HCT116 (cell line): ENCODE measurements at regions not wholly inside any gene's neighbourhood (a gene's known extent, or its start where the extent isn't known, plus 50 kb on each side); places are given as distances from the start of the nearest gene placed in this dataset.

Source experiments
- ATAC-seq: fragments of 200-7000 bp; cut with Tn5 transposase; 2 replicates; pipeline ENCODE4 v1.9.1; 2020; ENCODE audit warnings: mild to moderate bottlenecking, moderate library complexity
- BruUV-seq: library from RNA; stranded (reverse); fragments of 400-500 nt; replicated peaks from 2 replicates; lab custom pipeline; 2021; lab: Mats Ljungman, UMichigan
- CTCF ChIA-PET: fragments of 300-600 bp; sonication (Branson Sonifier 250); formaldehyde crosslinking; loops from one replicate; lab custom pipeline; 2021; ENCODE audit warnings: antibody characterized with exemption; lab: Charles Lee
- POLR2A ChIA-PET: fragments of 300-600, 350-600 bp; sonication (Branson Sonifier 250); formaldehyde crosslinking; loops from one replicate; lab custom pipeline; 2021; ENCODE audit warnings: antibody characterized with exemption; lab: Charles Lee
- RAD21 ChIA-PET, 2 experiments: fragments of 300-600 bp; sonication (Branson Sonifier 250); formaldehyde crosslinking; loops; one replicate each; lab custom pipeline; 2023; ENCODE audit warnings: low total read pairs in 2 of 2; ENCODE audit not compliant: uncharacterized antibody in 2 of 2, unreplicated experiment in 2 of 2, low non-redundant PET in 1 of 2; lab: Charles Lee
- DNase-seq: peaks from one replicate; pipeline ENCODE4 v3.0.0-alpha.2; 2010; ENCODE audit warnings: low read depth, low spot score
- H2AFZ ChIP-seq: fragments of 200-600 bp; shearing (Covaris generic), sonication (generic); 2 replicates; pipeline ENCODE4 v1.6.1; 2017; ENCODE audit warnings: low read depth, mixed run types, mixed read lengths, antibody characterized with exemption, low read length; ENCODE audit not compliant: poor library complexity, severe bottlenecking
- H3K27ac ChIP-seq: 2 replicates; pipeline ENCODE4 v1.5.1; 2012; ENCODE audit warnings: low read depth, low read length
- H3K27me3 ChIP-seq: fragments of 200-600 bp; sonication (generic); 2 replicates; pipeline ENCODE4 v1.6.1; 2016; ENCODE audit warnings: mixed run types, low read length, mixed read lengths; ENCODE audit not compliant: insufficient read depth
- H3K36me3 ChIP-seq, 2 experiments: fragments of 200-500 bp in 1 of 2; fragments of 200-600 bp in 1 of 2; sonication (Bioruptor generic) in 1 of 2; sonication (generic) in 1 of 2; 2 replicates each; pipeline versions ENCODE4 v1.5.1 to v1.6.1; 2014 to 2016; ENCODE audit warnings: low read length in 2 of 2, inconsistent platforms in 1 of 2, mixed read lengths in 1 of 2, mixed run types in 1 of 2; ENCODE audit not compliant: insufficient read depth in 2 of 2, control insufficient read depth in 1 of 2
- H3K4me1 ChIP-seq, 2 experiments: fragments of 200-600 bp in 1 of 2; sonication (generic) in 1 of 2; 2 replicates each; pipeline versions ENCODE4 v1.5.1 to v1.6.1; 2012 to 2017; ENCODE audit warnings: low read length in 2 of 2, inconsistent platforms in 1 of 2, mild to moderate bottlenecking in 1 of 2, mixed read lengths in 1 of 2, mixed run types in 1 of 2, moderate library complexity in 1 of 2; ENCODE audit not compliant: insufficient read depth in 2 of 2, control insufficient read depth in 1 of 2
- H3K4me2 ChIP-seq: fragments of 200-600 bp; sonication (generic); 2 replicates; pipeline ENCODE4 v1.6.1; 2017; ENCODE audit warnings: mixed run types, low read length, mixed read lengths
- H3K4me3 ChIP-seq, 2 experiments: fragments of 200-600 bp in 1 of 2; sonication (generic) in 1 of 2; replicated peaks in 1 of 2; 2 replicates each; pipeline ENCODE4 v1.5.1; 2011 to 2016; ENCODE audit warnings: low read length in 2 of 2, control low read depth in 1 of 2, low read depth in 1 of 2, mild to moderate bottlenecking in 1 of 2, mixed read lengths in 1 of 2, mixed run types in 1 of 2
- H3K79me2 ChIP-seq: fragments of 200-600 bp; sonication (generic); 2 replicates; pipeline ENCODE4 v1.6.1; 2017; ENCODE audit warnings: mild to moderate bottlenecking, mixed run types, low read length, moderate library complexity, mixed read lengths; ENCODE audit not compliant: insufficient read depth
- H3K9ac ChIP-seq: fragments of 200-600 bp; sonication (generic); 2 replicates; pipeline ENCODE4 v1.6.1; 2016; ENCODE audit warnings: low read length, mixed read lengths
- H3K9me2 ChIP-seq: fragments of 200-600 bp; sonication (generic), shearing (Covaris generic); 2 replicates; pipeline ENCODE4 v1.6.1; 2017; ENCODE audit warnings: mixed run types, mild to moderate bottlenecking, moderate library complexity; ENCODE audit not compliant: insufficient read depth
- H3K9me3 ChIP-seq, 2 experiments: fragments of 200-500 bp in 1 of 2; fragments of 200-600 bp in 1 of 2; sonication (Bioruptor generic) in 1 of 2; sonication (generic) in 1 of 2; 2 replicates each; pipeline ENCODE4 v1.6.1; 2014 to 2017; ENCODE audit warnings: low read length in 2 of 2, mixed read lengths in 2 of 2, inconsistent platforms in 1 of 2, low read depth in 1 of 2, mild to moderate bottlenecking in 1 of 2, mixed run types in 1 of 2, moderate library complexity in 1 of 2; ENCODE audit not compliant: control insufficient read depth in 1 of 2, insufficient read depth in 1 of 2
- H4K20me1 ChIP-seq: fragments of 200-600 bp; sonication (generic), shearing (Covaris generic); 2 replicates; pipeline ENCODE4 v1.6.1; 2017; ENCODE audit warnings: mixed run types, mild to moderate bottlenecking, moderate library complexity; ENCODE audit not compliant: insufficient read depth
- ATF3 ChIP-seq: IDR thresholded peaks from 2 replicates; pipeline ENCODE4 v1.6.1; 2012
- CBX3 ChIP-seq: IDR thresholded peaks from 2 replicates; pipeline ENCODE4 v1.6.1; 2012; ENCODE audit warnings: low read depth
- CTCF ChIP-seq, 3 experiments: fragments of 200-600 bp in 1 of 3; sonication (generic) in 1 of 3; IDR thresholded peaks in 2 of 3; conservative IDR thresholded peaks in 1 of 3; 2 replicates each; pipeline ENCODE4 v1.5.1; 2012 to 2017; ENCODE audit warnings: low read depth in 2 of 3, low read length in 2 of 3, antibody characterized with exemption in 1 of 3, borderline replicate concordance in 1 of 3, control low read depth in 1 of 3, mild to moderate bottlenecking in 1 of 3, mixed read lengths in 1 of 3, mixed run types in 1 of 3, moderate library complexity in 1 of 3; ENCODE audit not compliant: insufficient read depth in 1 of 3
- ELF1 ChIP-seq: IDR thresholded peaks from 2 replicates; pipeline ENCODE4 v1.6.1; 2012; ENCODE audit warnings: low read depth, borderline replicate concordance
- EZH2 ChIP-seq: fragments of 200-600 bp; sonication (generic); IDR thresholded peaks from 2 replicates; pipeline ENCODE4 v1.6.1; 2017; ENCODE audit warnings: antibody characterized with exemption, mixed run types
- JUND ChIP-seq: IDR thresholded peaks from 2 replicates; pipeline ENCODE4 v1.6.1; 2012
- POLR2A ChIP-seq: IDR thresholded peaks from 2 replicates; pipeline ENCODE4 v1.7.0; 2011; ENCODE audit warnings: borderline replicate concordance; ENCODE audit not compliant: insufficient read depth, insufficient read length; ENCODE audit errors: extremely low read depth
- POLR2AphosphoS5 ChIP-seq: IDR thresholded peaks from 2 replicates; pipeline ENCODE4 v1.6.1; 2011; ENCODE audit warnings: mild to moderate bottlenecking, low read depth, low read length, moderate library complexity
- RAD21 ChIP-seq: IDR thresholded peaks from 2 replicates; pipeline ENCODE4 v1.6.1; 2012; ENCODE audit warnings: low read depth, mild to moderate bottlenecking
- SIN3A ChIP-seq: IDR thresholded peaks from 2 replicates; pipeline ENCODE4 v1.6.1; 2012; ENCODE audit warnings: low read depth
- SRF ChIP-seq: IDR thresholded peaks from 2 replicates; pipeline ENCODE4 v1.6.1; 2012; ENCODE audit warnings: low read depth
- TCF7L2 ChIP-seq: IDR thresholded peaks from 2 replicates; pipeline ENCODE4 v1.7.0; 2011; ENCODE audit warnings: borderline replicate concordance, inconsistent platforms; ENCODE audit not compliant: insufficient read depth, insufficient read length; ENCODE audit errors: extremely low read depth
- YY1 ChIP-seq: IDR thresholded peaks from 2 replicates; pipeline ENCODE4 v1.6.1; 2011; ENCODE audit warnings: low read length, low read depth, moderate library complexity, mild to moderate bottlenecking; ENCODE audit not compliant: insufficient replicate concordance; ENCODE audit errors: extremely low read depth
- intact Hi-C: fragments of 100-400 bp; cut with micrococcal nuclease; formaldehyde crosslinking; loops from 2 replicates; pipeline ENCODE4 v1.10.0; 2022

GRCh38 chr14:38089123-38089522 lies 118.6 kb upstream of the SSTR1 start:
- Histone ChIP-seq H3K27ac (no peak overlapping the region), H3K36me3 (no peaks in the 10 kb centered on the region), H3K9me2 (no peaks in the 10 kb centered on the region), H3K27me3 (no peaks in the 10 kb centered on the region), H3K4me3 (no peak overlapping the region), H3K79me2 (no peaks in the 10 kb centered on the region), H4K20me1 (no peaks in the 10 kb centered on the region), H3K4me1 (no peaks in the 10 kb centered on the region), H3K9ac (no peak overlapping the region), H3K4me2 (no peak overlapping the region), H3K9me3 (no peaks in the 10 kb centered on the region), H2AFZ (no peak overlapping the region)
- TF ChIP-seq YY1 (no peak), RAD21 (no peak), JUND (no peak), POLR2AphosphoS5 (no peak), SIN3A (no peak), ELF1 (no peak), CTCF (IDR thresholded peaks at IDR 0.05 in 2 of 3, conservative IDR thresholded peaks at IDR 0.05 in 1 of 3; ENCODE audit: borderline replicate concordance in 1 of 3, insufficient read depth in 1 of 3, low read depth in 2 of 3, low read length in 2 of 3) (no peak), POLR2A (no peak), CBX3 (no peak), EZH2 (no peak), ATF3 (no peak), TCF7L2 (no peak), SRF (no peak)
- BruUV-seq: no TSS peak
- POLR2A ChIA-PET: no interaction called here
- no peak for DNase-seq
- CTCF ChIA-PET: no interaction called here
- intact Hi-C loops: no loop called here
- ATAC-seq: no peak
- RAD21 ChIA-PET: no interaction called here
